ENCODE measurements at regions not wholly inside any gene's neighbourhood (a gene's known extent, or its start where the extent isn't known, plus 50 kb on each side); places are given as distances from the start of the nearest gene placed in this dataset.

DNA sequence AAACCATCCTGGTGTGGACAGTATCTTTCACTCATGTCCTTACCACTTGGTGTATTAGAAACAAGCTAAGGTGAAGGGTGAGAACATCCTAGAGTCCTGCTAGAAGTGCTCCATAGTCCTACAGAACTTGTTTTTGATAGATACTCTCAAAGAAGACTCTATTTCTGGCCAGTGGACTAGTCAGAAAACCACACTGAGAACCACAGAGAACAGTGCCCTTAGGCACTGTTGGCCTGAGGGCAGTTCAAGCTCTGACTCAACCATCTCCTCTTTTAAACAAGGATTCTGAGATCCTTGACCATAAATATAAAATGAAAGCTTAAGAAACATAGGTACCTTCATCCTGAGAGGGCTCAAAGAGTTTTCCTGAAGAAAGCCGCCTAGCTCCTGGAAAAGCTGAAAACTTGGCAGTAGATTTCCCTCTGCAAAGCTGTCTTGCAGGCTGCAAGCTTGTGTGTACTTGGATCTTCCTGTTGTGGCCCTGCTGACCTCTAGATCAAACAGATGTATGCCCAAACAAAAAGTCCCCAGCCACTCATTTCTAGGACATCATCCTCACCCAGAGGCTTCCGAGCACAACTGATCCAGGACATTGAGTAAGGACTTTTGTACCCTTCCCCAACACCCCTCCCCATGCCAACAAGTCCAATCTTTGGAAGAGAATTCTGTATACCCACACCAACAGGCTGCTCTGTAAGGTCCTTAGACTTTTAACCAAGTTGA is 111.6 kb upstream of the CXCL13 start:
- WGBS, 2 donors = 76 to 78% methylated on average over 2 of the region's 2 CpGs
- TF ChIP-seq POLR2A (IDR thresholded peaks at IDR 0.05) (no peak), EP300 (IDR thresholded peaks at IDR 0.05) (no peak)
- TF ChIP-seq, protein P1, sequence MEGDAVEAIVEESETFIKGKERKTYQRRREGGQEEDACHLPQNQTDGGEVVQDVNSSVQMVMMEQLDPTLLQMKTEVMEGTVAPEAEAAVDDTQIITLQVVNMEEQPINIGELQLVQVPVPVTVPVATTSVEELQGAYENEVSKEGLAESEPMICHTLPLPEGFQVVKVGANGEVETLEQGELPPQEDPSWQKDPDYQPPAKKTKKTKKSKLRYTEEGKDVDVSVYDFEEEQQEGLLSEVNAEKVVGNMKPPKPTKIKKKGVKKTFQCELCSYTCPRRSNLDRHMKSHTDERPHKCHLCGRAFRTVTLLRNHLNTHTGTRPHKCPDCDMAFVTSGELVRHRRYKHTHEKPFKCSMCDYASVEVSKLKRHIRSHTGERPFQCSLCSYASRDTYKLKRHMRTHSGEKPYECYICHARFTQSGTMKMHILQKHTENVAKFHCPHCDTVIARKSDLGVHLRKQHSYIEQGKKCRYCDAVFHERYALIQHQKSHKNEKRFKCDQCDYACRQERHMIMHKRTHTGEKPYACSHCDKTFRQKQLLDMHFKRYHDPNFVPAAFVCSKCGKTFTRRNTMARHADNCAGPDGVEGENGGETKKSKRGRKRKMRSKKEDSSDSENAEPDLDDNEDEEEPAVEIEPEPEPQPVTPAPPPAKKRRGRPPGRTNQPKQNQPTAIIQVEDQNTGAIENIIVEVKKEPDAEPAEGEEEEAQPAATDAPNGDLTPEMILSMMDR (IDR thresholded peaks at IDR 0.05) = no peak
- H3K36me3 ChIP-seq = no peaks in the 10 kb centered on the region

GRCh38 chr4:77496457-77496856 is 109.2 kb upstream of the CXCL13 start:
- TF ChIP-seq, protein P1 (IDR thresholded peaks at IDR 0.05) = no peak
- no peak for TF ChIP-seq EP300 (IDR thresholded peaks at IDR 0.05)
- no peak for TF ChIP-seq POLR2A (IDR thresholded peaks at IDR 0.05)
- no peaks in the 10 kb centered on the region for H3K36me3 ChIP-seq

More for the DNA sequence above, 111.6 kb upstream of the CXCL13 start:
- H3K27me3 ChIP-seq = no peaks in the 10 kb centered on the region
- no peak overlapping the region for H3K27ac ChIP-seq
- no peak overlapping the region for H3K4me3 ChIP-seq
- DNase-seq (ENCODE audit: low spot score in 2 of 2) = no peak
- no peaks in the 10 kb centered on the region for H3K9me3 ChIP-seq
- no peaks in the 10 kb centered on the region for H3K4me1 ChIP-seq

DNA sequence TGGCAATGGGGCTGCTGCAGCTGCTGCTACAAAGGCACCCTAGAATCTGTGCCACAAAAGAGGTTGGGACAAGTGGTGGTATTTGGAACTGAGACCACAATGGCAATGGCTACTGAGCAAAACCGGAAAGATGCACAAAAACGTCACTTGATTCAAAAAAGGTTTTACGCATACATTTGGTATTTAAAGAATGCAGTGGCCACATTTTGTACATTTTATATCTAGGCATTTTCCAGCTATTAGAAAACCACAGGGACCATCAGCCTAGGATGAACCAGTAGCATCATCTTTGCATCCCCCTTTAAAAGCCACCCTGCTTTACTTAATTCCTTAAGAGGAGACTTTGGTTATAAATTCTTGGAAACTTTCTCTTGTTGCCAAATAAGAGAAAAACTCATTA is 104.8 kb upstream of the CXCL13 start:
- H3K4me3 ChIP-seq = no peak overlapping the region
- H3K9me3 ChIP-seq = no peaks in the 10 kb centered on the region
- H3K27ac ChIP-seq = no peak overlapping the region
- H3K36me3 ChIP-seq = no peaks in the 10 kb centered on the region
- no peak for TF ChIP-seq EP300 (IDR thresholded peaks at IDR 0.05)
- TF ChIP-seq POLR2A (IDR thresholded peaks at IDR 0.05) = no peak
- TF ChIP-seq, protein P1 (IDR thresholded peaks at IDR 0.05) = no peak
- no peaks in the 10 kb centered on the region for H3K27me3 ChIP-seq
- 61 to 64% methylated on average over 3 of the region's 3 CpGs for WGBS, 2 donors
- no peak for DNase-seq (ENCODE audit: low spot score in 2 of 2)
- no peaks in the 10 kb centered on the region for H3K4me1 ChIP-seq

More at GRCh38 chr4:77496457-77496856, 109.2 kb upstream of the CXCL13 start:
- Histone ChIP-seq H3K27me3 (no peaks in the 10 kb centered on the region), H3K9me3 (no peaks in the 10 kb centered on the region), H3K4me3 (no peak overlapping the region), H3K4me1 (no peaks in the 10 kb centered on the region), H3K27ac (no peak overlapping the region)
- no peak for DNase-seq (ENCODE audit: low spot score in 2 of 2)

DNA sequence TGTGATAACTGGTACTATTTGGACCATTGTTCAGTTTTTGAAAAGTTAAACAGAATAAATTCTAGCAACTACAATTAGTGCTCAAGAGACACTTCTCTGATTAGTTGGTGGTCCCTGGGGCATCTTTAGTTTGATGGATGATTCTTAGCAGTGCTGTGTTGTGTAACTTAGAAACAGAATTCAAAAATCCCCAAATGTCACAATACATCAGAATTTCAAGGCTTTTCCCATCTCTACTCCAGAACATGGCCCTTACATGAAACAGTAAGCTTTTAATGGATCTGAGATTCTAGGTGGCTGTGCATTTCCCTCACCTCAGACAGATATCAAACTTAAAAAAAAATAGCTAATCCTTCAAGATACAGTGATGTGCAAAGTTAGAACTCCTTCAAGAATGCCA is 104.4 kb upstream of the CXCL13 start:
- no peak overlapping the region for H3K27ac ChIP-seq
- DNase-seq (ENCODE audit: low spot score in 2 of 2) = no peak
- H3K4me3 ChIP-seq = no peak overlapping the region
- H3K36me3 ChIP-seq = no peaks in the 10 kb centered on the region
- H3K27me3 ChIP-seq = no peaks in the 10 kb centered on the region
- no peaks in the 10 kb centered on the region for H3K9me3 ChIP-seq
- no peaks in the 10 kb centered on the region for H3K4me1 ChIP-seq
- TF ChIP-seq, protein P1 (IDR thresholded peaks at IDR 0.05) = no peak
- TF ChIP-seq EP300 (IDR thresholded peaks at IDR 0.05) = no peak
- no peak for TF ChIP-seq POLR2A (IDR thresholded peaks at IDR 0.05)

DNA sequence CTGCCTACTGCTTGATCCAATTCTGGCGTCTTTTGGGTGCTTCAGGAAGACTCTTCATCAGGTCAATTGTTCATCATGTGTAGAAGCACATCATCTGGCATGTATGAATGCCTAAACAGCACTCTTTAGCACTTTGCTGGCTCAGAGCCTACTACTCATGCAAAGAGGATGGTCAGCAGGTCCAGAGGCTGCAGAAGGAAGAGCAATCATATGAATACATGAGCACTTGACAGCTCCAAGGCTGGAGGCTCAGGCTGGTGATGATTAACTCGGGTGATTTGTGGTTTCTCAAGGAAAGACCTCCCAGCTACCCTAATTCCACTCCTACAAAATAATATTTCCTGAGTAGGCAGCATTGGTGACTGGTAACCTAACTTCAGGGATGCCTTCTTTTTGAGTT is 103.8 kb upstream of the CXCL13 start:
- Histone ChIP-seq H3K27me3 (no peaks in the 10 kb centered on the region), H3K4me3 (no peak overlapping the region), H3K9me3 (no peaks in the 10 kb centered on the region), H3K27ac (no peak overlapping the region), H3K4me1 (no peaks in the 10 kb centered on the region), H3K36me3 (no peaks in the 10 kb centered on the region)
- WGBS, 2 donors = 57 to 74% methylated on average over 2 of the region's 2 CpGs
- TF ChIP-seq, protein P1 (IDR thresholded peaks at IDR 0.05) = no peak
- TF ChIP-seq EP300 (IDR thresholded peaks at IDR 0.05) (no peak), POLR2A (IDR thresholded peaks at IDR 0.05) (no peak)
- no peak for DNase-seq (ENCODE audit: low spot score in 2 of 2)
